ENCODE measurements at regions not wholly inside any gene's neighbourhood (a gene's known extent, or its start where the extent isn't known, plus 50 kb on each side); places are given as distances from the start of the nearest gene placed in this dataset.
"Not testable (repeated sequence)": the region's sequence is repeated elsewhere in the genome, so short reads cannot be mapped to it uniquely, and the experiment has no call there.

DNA sequence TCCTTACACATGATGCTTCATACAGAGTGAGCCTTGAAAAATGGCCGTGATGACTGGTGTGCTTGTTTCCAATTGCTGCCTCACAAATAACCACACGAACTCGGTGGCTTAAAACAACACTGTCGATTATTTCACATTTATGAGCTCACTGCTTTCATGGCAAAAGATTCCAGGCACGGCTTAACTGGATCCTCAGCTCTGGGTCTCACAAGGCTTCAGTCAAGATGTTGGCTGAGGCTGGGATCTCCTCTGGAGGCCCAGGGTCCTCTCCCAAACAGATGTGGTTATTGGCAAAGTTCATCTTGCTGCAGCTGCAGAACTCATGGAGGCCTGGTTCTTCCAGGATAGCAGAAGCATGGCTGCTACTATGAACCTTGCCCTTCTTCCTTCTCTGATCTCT is 144.6 kb downstream of the TFAP2C start:
- DNase-seq: no peak

DNA sequence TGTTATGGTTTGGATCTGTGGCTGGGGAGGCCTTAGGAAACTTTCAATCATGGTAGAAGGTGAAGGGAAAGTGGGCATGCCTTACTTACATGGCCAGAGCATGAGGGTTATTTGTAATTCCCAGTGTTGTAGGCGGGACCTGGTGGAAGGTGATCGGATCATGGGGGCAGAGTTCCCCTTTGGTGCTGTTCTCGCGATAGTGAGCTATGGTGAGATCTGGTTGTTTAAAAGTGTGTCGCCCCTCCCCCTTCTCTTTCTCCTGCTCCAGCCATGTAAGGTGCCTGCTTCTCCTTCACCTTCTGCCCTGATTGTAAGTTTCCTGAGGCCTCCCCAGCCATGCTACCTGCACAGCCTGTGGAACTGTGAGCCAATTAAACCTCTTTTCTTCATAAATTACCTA is 145.8 kb downstream of the TFAP2C start:
- DNase-seq: no peak

DNA sequence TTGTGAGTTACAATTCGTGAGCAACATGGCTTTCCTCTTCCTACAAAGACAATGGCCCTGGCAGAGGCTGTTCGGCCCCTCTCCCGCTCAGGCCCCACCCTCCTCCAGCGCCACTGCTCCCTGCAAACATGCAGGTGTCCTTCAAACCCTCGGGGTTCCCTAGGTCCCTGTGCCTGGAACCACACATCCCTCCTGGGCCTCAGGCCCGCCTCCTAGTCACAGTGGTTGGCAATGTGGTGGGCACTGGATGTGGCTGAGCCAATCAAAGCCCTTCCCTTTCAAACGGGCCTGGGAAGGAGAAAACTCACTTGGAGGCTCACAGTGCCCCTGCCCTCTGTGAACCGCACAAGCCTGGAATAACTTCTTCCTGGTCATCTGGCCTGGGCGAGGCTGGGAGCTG is 147.2 kb downstream of the TFAP2C start:
- no peak for DNase-seq

DNA sequence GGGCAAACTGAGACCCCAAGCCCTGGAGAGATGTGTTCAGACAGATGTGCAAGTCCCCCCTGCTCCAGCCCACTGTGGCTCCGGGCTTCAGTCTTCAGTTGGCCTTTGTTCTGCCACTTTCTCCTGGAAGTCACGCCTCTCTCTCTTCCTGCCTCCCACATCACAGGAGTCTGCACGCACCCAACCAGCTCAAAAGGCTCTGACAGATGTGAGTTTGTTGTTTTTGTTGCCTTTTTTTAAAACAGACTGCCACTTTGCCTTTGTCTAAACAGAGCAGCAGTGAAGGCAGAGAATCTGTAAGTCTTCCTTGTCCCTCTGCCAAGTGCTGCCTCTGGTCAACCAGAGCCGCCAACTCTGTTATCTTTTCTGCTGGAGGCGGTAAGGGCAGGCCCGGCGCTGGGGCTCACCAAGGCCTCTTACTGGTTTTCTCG is 149.7 kb downstream of the TFAP2C start:
- DNase-seq: no peak

DNA sequence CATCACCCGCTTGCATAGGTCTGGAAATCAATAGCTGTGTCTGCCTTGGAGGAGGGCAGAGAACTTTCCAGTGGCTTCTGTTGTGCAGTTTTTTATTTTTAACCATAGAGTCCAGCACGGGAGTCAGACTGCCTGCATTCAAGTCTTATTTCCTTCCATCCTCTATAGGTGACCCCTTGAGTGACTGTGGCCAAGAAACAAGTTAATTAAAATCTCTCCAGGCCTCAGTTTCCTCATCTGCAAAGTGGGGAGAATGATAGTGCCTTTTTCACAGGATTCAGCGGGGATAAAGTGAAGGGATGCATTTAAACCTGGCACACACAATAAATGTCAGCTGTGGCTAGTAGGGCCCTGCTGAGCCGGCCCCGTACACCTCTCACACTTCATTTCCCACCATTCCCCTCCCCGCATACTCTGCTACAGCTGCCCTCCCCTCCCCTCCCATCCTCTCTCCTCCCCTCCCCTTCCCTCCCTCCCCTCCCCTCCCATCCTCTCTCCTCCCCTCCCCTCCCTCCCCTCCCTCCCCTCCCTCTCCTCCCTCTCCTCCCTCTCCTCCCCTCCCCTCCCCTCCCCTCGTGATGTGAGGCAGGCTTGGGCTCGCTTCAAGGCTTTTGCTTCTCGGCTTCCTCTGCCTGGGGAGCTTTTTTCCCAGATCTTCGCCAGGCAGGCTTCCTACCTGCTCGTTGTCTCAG is 150.5 kb downstream of the TFAP2C start:
- DNase-seq: no peak

DNA sequence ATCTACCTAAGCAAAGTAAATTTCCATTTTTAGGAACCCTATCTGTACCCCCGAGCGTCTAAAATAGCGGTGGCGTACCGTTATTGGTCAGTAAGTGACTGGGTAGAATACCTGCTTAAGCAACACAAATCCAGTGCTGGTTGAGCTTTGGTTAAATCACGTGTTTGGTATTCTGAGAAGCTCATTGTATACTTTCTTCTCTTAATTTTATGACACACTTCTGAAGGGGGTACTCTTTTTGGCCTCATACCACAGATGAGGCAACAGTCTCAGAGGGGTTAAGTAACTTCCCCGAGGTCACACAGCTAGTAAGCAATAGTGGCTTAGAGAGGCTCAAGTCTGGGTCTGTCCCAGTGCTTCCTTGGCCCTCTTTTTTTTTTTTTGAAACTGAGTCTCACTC is 151.2 kb downstream of the TFAP2C start:
- no peak for DNase-seq

DNA sequence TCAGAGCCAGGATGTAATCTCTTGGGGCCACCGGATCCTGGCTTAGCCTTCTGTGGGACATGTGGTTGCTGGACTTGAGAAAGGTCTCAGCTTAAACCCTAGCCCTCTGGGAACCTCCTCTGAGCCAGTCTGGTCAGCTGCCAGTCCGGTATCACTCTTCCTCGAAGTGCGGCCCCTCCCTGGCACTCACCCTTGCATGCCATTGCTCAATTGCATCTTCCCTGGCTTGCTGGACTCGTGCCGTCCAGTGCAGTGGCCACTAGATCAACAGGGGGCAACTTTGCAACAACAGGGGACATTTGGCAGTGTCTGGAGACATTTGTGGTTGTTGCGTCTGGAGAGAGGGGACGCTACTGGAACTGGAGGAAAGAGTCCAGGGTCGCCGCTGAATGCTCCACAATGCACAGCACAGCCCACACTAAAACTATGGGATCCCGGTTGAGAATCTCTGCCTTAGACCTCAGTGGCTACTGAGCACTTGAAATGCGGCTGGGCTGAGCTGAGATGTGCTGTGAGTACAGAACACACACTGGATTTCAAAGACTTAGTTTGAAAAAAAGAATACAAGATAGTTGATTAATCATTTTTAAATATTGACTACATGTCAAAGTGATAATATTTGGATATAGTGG is 152.1 kb downstream of the TFAP2C start:
- no peak for DNase-seq

DNA sequence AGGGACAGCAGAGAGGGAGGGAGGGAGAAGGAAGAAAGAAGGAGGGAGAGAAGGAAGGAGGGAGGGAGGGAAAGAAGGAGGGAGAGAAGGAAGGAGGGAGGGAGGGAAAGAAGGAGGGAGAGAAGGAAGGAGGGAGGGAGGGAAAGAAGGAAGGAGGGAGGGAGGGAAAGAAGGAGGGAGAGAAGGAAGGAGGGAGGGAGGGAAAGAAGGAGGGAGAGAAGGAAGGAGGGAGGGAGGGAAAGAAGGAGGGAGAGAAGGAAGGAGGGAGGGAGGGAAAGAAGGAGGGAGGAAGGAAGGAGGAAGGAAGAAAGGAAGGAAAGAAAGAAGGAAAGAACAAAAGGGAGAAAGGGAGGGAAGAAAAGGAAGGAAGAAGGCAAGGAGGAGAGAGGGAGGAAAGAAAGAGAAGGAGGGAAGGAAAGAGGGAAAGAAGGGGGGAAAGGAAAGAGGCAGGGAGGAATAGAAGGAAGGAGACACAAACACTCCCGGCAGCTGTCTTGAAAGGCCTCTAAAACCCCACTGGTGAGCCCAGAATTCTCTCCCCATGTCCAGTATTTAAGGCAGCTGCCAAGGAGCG is 153.0 kb downstream of the TFAP2C start:
- not testable (repeated sequence) for DNase-seq

DNA sequence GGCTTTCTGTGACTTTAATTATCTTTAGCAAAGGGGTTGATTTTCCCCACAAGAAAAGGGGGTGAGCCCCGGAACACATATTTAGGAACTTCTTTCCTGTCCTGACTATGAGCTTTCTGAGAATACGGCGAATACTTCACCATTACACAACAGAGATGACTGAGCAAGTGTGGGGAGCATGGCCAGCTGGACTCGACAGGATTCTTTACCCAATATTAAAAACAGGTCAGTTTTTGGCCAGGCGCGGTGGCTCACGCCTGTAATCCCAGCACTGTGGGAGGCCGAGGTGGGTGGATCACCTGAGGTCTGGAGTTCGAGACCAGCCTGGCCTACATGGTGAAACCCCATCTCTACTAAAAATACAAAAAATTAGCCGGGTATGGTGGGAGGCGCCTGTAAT is 153.7 kb downstream of the TFAP2C start:
- DNase-seq: not testable (repeated sequence)

DNA sequence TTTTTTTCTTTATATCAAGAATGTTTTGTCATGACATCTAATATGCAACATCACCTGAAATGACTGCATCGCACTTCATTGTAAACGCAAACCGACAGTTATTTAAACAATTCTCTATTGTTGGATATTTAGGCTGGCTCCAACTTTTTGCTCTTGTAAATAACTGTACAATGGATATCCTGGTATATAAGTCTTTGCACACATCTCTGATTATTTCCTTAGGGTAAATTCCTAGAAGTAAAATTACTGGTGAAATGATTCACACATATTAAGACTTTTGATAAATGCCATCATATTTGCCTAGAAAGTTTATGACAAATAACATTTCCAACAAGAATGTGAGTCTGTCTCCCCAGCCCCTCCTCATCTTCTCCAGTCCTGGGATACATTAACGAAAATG is 154.7 kb downstream of the TFAP2C start:
- DNase-seq: no peak

DNA sequence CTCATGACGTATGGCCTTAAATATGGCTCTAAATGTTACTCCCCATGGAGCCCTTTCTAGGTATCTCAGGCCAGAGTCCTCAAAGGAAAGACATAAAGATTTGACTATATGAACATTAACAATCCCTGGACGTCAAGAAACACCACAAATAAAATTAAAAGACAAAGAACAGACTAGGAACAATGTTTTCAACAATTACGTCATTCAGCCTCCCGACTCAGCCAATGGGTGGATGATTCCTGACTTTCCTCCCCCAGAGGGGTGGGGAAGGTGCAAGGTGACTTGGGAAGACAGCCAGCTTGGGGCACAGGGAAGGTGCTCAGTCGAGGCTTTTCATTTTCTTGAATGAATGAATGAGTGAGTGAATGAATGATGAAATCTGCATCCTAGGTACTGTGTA is 157.4 kb downstream of the TFAP2C start:
- no peak for DNase-seq

DNA sequence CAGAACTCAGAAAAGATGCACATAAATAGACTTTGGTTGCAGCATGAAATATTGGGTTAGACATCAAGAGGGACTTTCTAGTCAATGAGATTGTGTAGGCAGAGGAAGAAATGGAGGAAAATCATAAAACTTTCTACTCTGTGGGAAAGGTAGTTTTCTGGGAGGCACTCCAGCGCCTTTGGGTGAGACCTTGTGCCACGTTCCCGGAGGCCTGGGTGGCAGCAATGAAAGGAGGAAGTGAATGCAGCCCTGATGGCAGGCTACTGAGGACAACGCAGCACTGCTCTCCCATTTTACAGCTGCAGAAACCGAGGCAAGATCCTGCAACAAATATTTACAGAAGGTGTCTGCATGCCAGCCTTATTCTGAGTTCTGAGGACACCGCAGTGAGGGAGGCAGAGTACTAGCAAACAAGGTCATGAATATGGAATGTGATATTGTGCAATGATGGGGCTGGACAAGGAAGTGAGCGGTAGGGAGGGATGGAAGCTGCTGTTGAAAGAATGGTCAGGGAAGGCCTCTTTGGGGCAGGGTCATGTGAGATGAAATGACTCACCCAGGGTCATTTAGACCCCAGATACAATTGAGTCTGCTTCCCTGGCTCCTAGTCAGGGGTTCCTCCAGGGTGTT is 159.1 kb downstream of the TFAP2C start:
- no peak for DNase-seq

DNA sequence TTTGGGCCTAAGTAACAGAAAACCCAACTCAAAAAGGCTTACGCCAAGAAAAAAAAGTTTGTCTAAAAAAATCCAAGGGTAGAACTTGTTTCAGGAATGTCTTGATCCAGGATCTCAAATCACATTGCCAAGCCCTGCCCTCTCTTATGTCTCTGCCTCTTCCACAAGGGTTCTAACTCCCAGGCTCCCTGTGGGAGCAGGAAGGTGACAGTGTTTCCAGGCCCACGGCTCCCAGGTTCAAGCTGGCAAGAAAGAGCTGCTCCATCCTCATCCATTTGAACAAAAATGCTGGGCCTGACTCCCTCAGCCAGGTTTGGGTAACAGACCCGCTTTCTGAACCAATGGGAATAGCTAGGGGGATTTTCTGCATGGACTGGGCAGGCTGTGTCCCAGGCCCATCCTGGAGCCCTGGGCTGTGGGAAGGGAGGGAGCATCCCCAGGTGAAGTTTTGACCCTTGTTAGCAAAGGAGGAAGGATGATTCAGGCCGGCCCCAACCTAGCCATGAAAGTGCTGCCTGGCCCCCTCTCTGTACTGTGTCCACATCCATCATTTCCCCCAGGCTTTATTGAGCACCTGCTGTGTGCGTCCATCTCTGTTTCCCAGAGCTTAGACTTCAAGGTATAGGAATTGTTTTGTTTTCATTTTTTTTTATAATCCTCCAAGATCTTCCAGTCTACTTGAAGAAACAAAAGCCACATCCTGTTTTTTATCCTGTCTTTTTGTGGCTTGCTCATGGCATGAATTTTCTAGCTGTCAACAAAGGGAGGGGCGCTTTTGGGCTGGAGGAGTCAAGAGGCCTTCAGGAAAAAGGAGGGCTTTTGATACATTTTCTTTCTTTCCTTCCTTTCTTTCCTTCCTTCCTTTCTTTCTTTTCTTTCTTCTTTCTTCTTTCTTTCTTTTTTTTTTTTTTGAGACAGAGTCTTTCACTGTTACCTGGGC is 159.8 kb downstream of the TFAP2C start:
- DNase-seq: no peak

DNA sequence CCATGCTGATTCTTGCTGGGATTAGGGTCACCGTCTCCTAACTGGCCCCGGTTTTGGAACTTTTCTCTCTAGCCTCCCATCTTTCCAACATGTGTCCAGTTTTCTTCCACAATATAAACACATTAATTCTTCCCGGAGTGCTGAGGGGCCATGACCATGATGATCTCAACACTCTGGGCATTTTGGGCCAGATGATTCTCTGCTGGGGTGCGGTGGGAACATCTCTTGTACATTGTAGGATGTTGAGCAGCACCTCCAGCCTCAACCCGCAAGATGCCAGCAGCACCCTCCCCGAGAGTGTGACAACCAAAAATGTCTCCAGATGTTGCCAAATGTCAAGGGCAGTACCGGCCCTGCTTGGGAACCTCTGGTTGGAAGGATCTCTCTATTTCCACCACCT is 164.8 kb downstream of the TFAP2C start:
- DNase-seq: no peak

DNA sequence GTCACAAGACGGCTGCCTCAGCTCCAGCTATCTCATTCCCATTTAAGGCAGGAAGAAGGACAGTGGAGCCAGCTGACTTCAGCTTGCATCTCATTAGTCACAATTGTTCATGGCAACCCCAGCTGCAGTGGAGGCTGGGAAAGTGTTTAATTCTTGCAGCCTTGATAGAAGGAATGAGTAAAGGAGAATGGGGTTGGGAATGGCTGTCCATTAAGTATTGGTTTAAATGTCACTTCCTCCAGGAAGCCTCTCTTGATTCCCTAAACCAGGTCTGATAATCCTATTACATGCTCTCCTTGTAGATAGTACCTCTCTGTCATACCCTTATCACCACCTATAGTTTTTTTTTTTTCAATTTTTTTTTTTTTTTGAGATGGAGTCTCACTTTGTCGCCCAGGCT is 166.4 kb downstream of the TFAP2C start:
- no peak for DNase-seq

DNA sequence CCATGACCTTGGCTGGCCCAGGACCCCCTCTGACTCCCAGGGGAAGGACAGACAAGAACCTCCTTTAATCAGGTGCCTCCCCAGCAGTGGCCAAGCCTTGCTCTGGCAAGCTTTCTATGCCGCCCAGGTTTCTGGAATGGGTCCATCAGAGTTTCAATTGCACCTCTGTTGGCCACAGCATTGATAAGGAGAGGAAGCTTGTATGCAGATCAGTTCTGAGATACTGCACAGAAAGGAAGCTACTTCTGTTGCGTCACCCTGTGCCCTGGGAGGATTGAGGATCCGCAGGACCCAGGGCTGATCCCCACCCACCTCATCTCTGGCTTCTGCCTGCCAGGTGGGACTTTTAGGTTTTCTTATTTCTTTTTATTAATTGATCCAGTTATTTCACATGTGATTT is 167.2 kb downstream of the TFAP2C start:
- DNase-seq: no peak

DNA sequence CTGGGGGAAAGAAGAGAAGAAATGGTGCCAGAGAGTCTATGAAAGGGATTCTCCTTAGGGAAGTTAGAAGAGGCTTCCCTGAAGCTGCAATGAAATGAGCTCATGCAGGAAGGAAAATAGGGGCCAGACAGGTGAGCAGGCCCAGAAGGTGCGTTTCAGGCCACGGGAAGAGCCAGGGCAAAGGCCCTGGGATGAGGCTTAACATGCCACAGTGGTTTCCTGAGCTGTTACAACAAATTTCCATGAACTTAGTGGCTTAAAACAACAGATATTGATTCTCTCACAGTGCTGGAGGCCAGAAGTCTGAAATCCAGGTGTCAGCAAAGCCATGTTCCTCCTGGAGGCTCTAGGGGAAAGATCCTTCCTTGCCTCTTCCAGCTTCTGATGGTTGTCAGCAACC is 167.9 kb downstream of the TFAP2C start:
- DNase-seq: no peak

DNA sequence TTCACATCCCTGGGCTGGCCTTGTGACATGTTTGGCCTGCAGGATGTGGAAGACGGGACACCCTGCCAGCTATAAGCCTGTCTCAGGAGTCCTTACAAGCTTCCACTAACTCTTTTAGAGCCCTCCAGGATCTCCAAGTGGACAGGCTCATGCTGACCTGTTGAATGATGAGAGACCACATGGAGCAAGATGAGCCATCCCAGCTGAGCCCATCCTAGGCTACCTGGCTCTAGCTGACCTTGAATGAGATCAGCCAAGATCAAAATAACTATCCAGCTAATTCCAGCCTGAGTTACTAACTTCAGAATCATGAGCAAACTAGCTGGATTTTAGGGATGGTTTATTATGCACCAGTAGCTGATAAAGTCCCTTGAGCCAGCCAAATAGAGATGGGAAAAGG is 169.5 kb downstream of the TFAP2C start:
- DNase-seq: no peak

DNA sequence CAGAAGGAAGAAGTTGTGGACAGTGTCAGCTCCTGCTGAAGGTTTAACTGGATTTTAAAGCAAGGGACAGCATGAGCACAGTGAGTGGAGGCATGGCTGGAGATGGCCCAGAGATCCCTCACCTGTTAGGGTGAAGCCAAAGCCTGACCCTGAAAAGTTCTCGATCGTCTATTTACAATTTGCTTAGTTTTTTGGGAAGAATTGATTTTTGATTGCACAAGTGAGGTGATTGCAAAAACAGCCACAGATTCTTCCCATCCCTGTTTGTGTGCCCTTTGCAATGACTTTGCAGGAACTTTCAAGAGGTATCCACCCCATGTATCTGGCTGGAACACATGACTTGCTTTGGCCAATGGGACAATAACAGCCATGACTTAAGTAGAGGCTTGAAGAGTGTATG is 170.1 kb downstream of the TFAP2C start:
- no peak for DNase-seq

DNA sequence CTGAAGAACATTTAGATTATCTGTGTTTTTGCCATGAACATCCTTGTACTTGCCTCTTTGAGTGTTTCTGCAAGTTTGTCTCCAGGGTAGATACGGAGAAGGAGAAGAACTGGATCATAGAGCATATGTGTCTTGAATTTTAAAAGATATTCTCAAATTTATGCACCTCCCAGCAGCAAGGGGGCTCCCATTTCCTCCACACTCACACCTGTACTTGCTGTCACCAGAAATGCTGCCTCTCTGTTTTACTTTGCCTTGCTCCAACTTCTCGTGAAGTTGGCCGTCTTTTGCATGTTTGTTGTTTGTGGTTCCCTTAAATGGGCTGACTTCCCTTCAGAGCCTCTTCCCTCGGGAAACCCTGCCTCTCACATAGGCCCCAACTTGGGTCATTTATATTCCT is 171.0 kb downstream of the TFAP2C start:
- DNase-seq: no peak

DNA sequence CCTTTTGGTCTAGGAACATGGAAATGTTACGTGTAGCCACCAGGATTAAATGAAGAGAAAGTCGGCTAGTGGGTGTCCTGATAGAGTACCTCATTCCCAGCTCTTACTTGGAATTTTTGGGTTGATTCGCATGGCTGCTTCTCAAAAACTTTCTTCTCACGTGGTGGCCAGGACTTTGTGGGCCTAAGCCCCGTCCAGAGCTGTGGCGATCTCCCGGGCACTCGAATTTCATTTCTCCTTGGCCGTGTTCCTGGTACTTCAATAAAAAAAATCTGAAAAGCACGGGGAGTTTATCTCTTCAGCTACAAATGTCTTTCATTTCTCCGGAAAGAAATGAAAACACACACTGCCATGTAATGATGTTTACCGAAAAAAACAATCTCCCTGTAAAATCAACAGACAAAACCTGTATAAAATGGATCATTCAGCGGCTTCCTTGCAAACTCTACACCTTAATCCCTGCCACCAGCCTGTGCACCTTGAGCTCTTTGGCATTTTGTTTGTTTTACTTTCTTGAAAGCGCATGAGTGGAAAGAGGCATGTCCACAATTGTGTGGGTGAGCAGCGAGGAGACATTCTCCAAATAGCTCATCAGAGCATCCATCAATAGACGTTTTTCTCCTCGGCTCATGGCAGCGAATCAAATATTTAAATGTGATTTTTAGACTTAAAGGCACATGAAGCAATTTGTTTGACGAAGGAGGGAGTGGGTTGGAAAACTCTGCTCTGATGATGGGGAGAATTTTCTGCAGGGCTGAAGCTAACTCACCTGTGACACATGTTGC is 173.1 kb downstream of the TFAP2C start:
- no peak for DNase-seq

DNA sequence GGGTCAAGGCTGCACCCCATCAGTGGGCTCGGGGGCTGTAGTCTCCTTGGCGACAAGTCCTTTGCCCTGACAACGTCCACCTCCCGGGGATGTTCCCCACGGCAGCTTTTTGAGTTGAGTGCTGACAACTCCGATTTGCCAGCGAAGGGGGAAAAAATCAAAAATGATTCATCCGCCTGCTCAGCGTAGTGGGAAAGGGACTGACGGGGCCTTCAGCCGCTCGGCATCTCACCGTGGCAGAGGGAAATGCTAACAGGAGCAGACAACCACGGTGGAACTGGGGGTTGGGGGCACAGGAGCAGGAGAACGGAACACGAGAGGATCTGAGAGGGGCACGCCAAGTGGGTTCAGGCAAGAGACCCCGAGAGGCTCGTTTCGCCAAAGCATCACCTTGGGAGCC is 173.7 kb downstream of the TFAP2C start:
- DNase-seq: no peak

Data from NCI-H510A treated with DMSO at 0.1 percent for 48 hours (cell line).